Vagina (tissue), 2 donors: ENCODE measurements at regions not wholly inside any gene's neighbourhood (a gene's known extent, or its start where the extent isn't known, plus 50 kb on each side); places are given as distances from the start of the nearest gene placed in this dataset.

Source experiments
- DNase-seq, 2 donors: peaks; one replicate each; pipeline ENCODE4 v3.0.0-alpha.2; 2017; ENCODE audit errors: extremely low spot score in 2 of 2
- H3K27ac ChIP-seq: fragments of 200-600 bp; sonication (generic); one replicate; pipeline ENCODE4 v1.5.1; 2019
- H3K27me3 ChIP-seq: fragments of 200-600 bp; sonication (generic); one replicate; pipeline ENCODE4 v1.5.1; 2019
- H3K36me3 ChIP-seq, 2 donors: fragments of 200-600 bp; sonication (generic); one replicate each; pipeline ENCODE4 v1.5.1; 2017 to 2019
- H3K4me1 ChIP-seq: fragments of 200-600 bp; sonication (generic); one replicate; pipeline ENCODE4 v1.5.1; 2019
- H3K4me3 ChIP-seq, 2 donors: fragments of 200-600 bp; sonication (generic); 1 replicate in 1 of 2; 2 replicates in 1 of 2; pipeline ENCODE4 v1.5.1; 2016 to 2019
- H3K9me3 ChIP-seq: fragments of 200-600 bp; sonication (generic); one replicate; pipeline ENCODE4 v1.5.1; 2019
- POLR2A ChIP-seq, 2 donors: fragments of 450-650 bp; IDR thresholded peaks; one replicate each; pipeline ENCODE4 v1.6.1; 2017; ENCODE audit warnings: antibody characterized with exemption in 2 of 2, mild to moderate bottlenecking in 2 of 2, moderate library complexity in 2 of 2
- POLR2AphosphoS5 ChIP-seq, 2 donors: sonication (generic); formaldehyde crosslinking; IDR thresholded peaks; one replicate each; pipeline ENCODE4 v1.9.0; 2017; ENCODE audit warnings: antibody characterized with exemption in 2 of 2, mild to moderate bottlenecking in 2 of 2, low read depth in 1 of 2; ENCODE audit not compliant: insufficient read depth in 1 of 2
- intact Hi-C: fragments of 100-400 bp; cut with DNase I; formaldehyde crosslinking; loops from one replicate; pipeline ENCODE4 v1.15.1; 2023
- TF ChIP-seq, protein P1 (sequence below), 3 experiments: fragments of 450-650 bp in 2 of 3; fragments of 200-600 bp in 1 of 3; sonication (generic) in 1 of 3; IDR thresholded peaks; one replicate each; pipeline ENCODE4 v1.5.1; 2017 to 2019; ENCODE audit warnings: antibody characterized with exemption in 3 of 3, mild to moderate bottlenecking in 2 of 3, moderate library complexity in 2 of 3

DNA sequence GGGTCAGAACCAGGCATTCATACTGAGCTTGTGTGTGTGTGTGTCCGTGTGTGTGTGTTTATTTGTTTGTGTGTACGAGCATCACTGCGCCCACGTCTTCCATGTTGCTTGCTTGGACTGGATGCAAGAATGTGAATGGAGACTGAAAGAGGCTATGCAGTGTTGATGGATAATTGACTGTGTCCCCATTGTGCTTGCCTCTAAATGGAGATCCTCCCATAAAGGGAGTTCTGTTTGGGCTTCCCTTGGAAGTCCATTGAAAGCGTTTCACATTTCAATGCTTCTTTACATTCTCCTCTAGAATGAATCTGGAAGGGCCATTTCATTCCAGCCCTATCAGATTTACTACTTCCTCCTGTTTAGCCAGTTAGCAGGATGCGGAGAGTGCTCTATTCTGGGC, 124.0 kb downstream of the GP2 start:
- intact Hi-C loops = no loop called here
- Histone ChIP-seq H3K4me1 (no peaks in the 10 kb centered on the region), H3K9me3 (no peaks in the 10 kb centered on the region), H3K27me3 (no peaks in the 10 kb centered on the region), H3K27ac (no peak overlapping the region), H3K4me3 (no peak overlapping the region), H3K36me3 (no peaks in the 10 kb centered on the region)
- DNase-seq = no peak
- TF ChIP-seq, protein P1, sequence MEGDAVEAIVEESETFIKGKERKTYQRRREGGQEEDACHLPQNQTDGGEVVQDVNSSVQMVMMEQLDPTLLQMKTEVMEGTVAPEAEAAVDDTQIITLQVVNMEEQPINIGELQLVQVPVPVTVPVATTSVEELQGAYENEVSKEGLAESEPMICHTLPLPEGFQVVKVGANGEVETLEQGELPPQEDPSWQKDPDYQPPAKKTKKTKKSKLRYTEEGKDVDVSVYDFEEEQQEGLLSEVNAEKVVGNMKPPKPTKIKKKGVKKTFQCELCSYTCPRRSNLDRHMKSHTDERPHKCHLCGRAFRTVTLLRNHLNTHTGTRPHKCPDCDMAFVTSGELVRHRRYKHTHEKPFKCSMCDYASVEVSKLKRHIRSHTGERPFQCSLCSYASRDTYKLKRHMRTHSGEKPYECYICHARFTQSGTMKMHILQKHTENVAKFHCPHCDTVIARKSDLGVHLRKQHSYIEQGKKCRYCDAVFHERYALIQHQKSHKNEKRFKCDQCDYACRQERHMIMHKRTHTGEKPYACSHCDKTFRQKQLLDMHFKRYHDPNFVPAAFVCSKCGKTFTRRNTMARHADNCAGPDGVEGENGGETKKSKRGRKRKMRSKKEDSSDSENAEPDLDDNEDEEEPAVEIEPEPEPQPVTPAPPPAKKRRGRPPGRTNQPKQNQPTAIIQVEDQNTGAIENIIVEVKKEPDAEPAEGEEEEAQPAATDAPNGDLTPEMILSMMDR (IDR thresholded peaks at IDR 0.05) = no peak
- TF ChIP-seq POLR2AphosphoS5 (IDR thresholded peaks at IDR 0.05; ENCODE audit: insufficient read depth in 1 of 2, low read depth in 1 of 2) (no peak), POLR2A (IDR thresholded peaks at IDR 0.05) (no peak)

DNA sequence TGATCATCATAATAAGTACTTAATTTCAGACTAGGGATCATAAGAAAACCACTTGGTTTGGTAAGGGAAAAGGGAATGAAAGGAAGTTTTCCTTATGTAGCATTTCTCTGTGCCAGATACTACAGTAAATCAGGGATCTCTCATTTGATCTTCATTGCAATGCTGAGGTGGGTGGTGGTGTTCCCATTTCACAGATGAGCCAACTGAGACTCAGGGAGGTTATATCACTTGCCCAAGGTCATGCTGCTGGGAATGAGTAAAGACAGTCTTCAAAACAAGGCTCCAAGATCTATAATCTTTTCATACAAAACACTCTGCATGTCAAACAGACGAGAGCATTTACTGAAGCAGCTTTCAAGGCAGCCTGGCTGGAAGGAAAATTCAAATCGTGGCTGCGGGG, 124.6 kb downstream of the GP2 start:
- no peaks in the 10 kb centered on the region for H3K36me3 ChIP-seq

DNA sequence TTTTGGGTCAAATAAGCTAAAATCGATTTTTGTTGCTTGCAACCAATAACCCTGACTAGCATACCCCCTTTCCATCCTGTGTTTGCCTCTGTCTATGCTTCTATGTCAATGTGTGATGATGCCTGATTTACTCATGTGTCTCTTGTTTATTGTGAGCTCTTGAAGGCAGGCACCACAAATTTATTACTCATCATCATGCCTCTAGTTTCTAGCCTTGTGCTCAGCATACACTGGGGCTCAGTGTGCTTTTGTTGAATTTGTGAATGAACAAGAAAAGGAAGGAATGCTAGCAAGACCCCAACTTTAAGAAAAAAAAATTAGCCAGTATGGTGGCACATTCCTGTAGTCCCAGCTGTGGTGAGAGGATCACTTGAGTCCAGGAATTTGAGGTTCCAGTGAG, 119.1 kb upstream of the GPR139 start:
- TF ChIP-seq, protein P1 (IDR thresholded peaks at IDR 0.05) = no peak
- no peak for TF ChIP-seq POLR2A (IDR thresholded peaks at IDR 0.05)
- TF ChIP-seq POLR2AphosphoS5 (IDR thresholded peaks at IDR 0.05; ENCODE audit: insufficient read depth in 1 of 2, low read depth in 1 of 2) = no peak
- intact Hi-C loops = no loop called here
- DNase-seq = no peak

More for the DNA sequence above, 124.6 kb downstream of the GP2 start:
- Histone ChIP-seq H3K9me3 (no peaks in the 10 kb centered on the region), H3K27me3 (no peaks in the 10 kb centered on the region), H3K27ac (no peak overlapping the region), H3K4me1 (no peaks in the 10 kb centered on the region), H3K4me3 (no peak overlapping the region)
- TF ChIP-seq, protein P1 (IDR thresholded peaks at IDR 0.05) = no peak
- TF ChIP-seq POLR2AphosphoS5 (IDR thresholded peaks at IDR 0.05; ENCODE audit: insufficient read depth in 1 of 2, low read depth in 1 of 2) = no peak
- no peak for DNase-seq
- intact Hi-C loops = no loop called here

DNA sequence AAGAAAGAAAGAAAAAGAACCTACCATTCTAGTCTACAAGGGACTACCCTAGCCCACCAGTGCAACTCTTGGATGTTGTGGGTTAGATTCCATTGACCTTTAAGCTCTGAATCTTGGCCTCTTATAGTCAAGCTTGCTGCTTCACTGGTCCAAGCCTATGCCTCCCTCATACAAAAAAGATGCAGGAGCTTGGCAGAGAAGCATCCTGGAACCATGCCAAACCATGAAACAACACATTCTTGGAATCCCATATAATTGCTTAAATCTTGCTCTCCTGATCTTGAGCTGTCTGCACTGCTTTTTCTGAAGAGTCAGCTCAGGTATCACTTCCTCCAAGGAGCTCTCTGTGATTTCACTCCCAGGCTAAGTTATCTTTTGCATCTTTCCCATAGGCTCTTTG, 117.9 kb upstream of the GPR139 start:
- no peak for DNase-seq

More for the DNA sequence above, 119.1 kb upstream of the GPR139 start:
- no peaks in the 10 kb centered on the region for H3K27me3 ChIP-seq
- no peaks in the 10 kb centered on the region for H3K4me1 ChIP-seq
- no peak overlapping the region for H3K27ac ChIP-seq
- no peaks in the 10 kb centered on the region for H3K9me3 ChIP-seq
- no peaks in the 10 kb centered on the region for H3K36me3 ChIP-seq
- no peak overlapping the region for H3K4me3 ChIP-seq

DNA sequence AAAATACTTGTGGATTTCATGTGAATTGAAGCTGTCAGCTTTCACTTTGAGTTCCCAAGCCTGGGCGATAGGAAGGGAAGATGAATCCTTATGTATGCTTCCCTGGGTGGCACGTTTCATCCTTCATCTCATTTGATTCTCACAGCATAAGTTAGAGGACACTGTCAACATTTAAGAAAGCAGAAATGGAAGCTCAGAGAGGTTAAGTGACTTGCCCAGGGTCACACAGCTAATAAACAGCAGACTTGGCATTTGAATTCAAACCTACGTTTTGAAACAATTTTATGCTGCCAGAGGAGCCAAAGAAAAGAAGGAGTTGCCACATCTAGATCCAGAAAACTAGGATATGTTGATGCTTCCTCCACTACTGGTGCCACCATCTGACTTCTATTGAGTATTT, 108.3 kb upstream of the GPR139 start:
- Histone ChIP-seq H3K9me3 (no peaks in the 10 kb centered on the region), H3K4me1 (no peaks in the 10 kb centered on the region), H3K27me3 (no peaks in the 10 kb centered on the region), H3K27ac (no peak overlapping the region), H3K36me3 (no peaks in the 10 kb centered on the region), H3K4me3 (no peak overlapping the region)
- no peak for DNase-seq
- TF ChIP-seq, protein P1 (IDR thresholded peaks at IDR 0.05) = no peak
- TF ChIP-seq POLR2A (IDR thresholded peaks at IDR 0.05) (no peak), POLR2AphosphoS5 (IDR thresholded peaks at IDR 0.05; ENCODE audit: insufficient read depth in 1 of 2, low read depth in 1 of 2) (no peak)
- intact Hi-C loops = no loop called here

More for the DNA sequence above, 117.9 kb upstream of the GPR139 start:
- H3K4me3 ChIP-seq = no peak overlapping the region
- no peak overlapping the region for H3K27ac ChIP-seq
- intact Hi-C loops = no loop called here
- H3K27me3 ChIP-seq = no peaks in the 10 kb centered on the region
- H3K4me1 ChIP-seq = no peaks in the 10 kb centered on the region
- no peaks in the 10 kb centered on the region for H3K36me3 ChIP-seq
- no peaks in the 10 kb centered on the region for H3K9me3 ChIP-seq
- TF ChIP-seq POLR2AphosphoS5 (IDR thresholded peaks at IDR 0.05; ENCODE audit: insufficient read depth in 1 of 2, low read depth in 1 of 2) = no peak
- TF ChIP-seq, protein P1 (IDR thresholded peaks at IDR 0.05) = no peak
- TF ChIP-seq POLR2A (IDR thresholded peaks at IDR 0.05) = no peak
